ENCODE measurements at regions not wholly inside any gene's neighbourhood (a gene's known extent, or its start where the extent isn't known, plus 50 kb on each side); places are given as distances from the start of the nearest gene placed in this dataset.

DNA sequence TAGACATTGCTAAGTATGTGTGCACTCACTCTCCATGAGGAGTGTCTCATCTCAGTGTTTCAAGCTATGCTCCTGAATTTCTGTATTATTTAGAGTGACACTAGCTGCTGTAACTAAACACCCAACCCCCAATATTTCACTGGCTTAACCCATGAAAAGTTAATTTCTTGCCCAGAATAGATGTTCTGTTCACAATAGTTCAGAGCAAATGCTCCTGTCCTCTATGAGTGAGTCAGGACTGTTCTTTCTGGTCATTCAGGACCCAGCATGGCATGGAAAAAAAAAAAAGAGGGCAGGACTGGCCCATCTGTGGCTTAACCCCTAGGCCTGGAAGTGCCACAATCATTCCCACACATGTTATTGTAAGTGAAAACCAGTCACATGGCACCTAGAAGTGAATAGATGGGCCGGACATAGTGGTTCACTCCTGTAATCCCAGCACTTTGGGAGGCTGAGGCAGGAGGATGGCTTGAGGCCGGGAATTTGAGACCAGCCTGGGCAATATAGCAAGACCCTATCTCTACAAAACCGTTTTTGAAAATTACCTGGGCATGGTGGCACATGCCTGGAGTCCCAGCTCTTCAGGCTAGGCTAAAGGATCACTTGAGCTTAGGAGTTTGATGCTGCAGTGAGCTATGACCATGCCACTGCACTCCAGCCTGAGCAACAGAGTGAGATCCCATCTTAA is 663.6 kb downstream of the IRS1 start:
- DNase-seq, result no peak

- no peak for DNase-seq
Measured at GRCh38 chr2:226132323-226133215, 667.1 kb downstream of the IRS1 start.

GRCh38 chr2:226131299-226131784 is 668.3 kb downstream of the IRS1 start:
- no peak for DNase-seq

DNA sequence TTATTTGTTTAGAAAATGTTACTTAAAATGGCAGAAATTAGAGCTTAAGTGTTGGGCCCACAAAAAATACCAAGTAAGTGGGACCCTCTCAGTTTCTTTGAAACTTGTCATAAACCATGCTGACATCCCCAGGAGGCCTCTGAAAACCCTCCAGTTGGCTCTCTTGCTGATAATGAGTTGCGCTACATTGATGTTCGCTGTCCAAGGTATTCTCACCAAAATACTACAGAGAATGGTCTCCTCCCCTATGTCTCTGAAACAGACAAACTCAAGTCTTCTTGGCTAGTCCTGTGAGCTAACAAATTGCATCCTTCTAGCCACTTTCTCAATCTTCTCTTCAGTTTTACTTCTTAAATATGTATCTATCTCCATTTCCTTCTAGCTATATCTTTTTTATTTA is 669.4 kb downstream of the IRS1 start:
- no peak for DNase-seq

- DNase-seq, result no peak
Measured at GRCh38 chr2:226127682-226128081, 671.9 kb downstream of the IRS1 start.

DNA sequence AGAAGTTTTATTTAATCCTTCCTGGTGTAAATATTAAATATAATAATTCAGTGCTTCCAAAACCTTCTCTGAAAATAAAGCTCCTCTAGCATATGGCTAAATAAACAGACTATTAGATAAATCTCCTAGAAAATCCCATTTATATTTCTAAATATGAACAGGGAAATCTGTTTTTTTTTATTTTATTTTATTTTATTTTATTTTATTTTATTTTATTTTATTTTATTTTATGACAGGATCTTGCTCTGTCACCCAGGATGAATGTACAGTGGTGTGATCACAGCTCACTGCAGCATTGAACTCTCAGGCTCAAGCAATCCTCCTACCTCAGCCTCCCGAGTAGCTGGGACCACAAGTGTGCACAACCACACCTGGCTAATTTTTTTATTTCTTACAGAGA is 673.5 kb downstream of the IRS1 start:
- no peak for DNase-seq

- no peak for DNase-seq
Measured at GRCh38 chr2:226125176-226125883, 674.3 kb downstream of the IRS1 start.

DNA sequence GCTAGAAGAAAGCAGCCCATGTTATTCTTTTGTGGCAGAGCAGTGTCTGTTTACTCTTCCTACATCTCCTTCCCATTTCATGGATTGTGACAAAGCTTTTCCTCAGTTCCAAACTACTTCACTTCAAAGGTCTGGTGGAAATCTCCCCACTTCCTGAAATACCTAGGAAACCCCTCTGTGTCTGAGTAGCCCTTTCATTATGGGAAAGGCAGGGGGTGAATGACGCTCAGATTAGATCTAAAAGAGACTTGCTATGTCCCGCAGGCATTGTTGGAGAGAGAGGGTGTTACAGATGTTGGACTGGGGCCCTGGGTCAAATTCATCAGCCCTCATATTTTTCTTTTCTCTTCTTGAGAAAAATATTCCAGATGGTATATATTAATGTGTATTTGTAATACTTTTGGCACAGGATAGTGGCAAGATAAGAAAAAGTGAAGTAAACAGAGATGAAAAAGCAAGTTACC is 675.0 kb downstream of the IRS1 start:
- no peak for DNase-seq

- no peak for DNase-seq
Measured at GRCh38 chr2:226123300-226123699, 676.3 kb downstream of the IRS1 start.

DNA sequence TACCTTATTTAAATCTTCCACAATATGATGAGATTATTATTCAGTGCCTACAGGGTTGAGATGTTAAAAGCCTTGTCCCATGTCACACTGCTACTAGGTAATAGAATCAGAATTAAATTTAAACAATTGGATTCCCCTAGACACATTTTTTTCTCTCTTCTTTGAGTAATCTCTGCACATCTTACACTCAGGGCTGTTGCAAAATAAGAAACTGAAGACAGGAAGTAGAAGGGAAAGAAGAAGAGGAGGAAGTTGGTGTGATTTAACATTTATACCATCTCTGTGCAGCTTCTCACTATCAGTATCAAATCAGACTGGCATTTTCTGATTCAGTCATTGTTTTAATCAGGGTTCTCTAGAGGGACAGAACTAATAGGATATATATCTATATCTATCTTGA is 677.6 kb downstream of the IRS1 start:
- no peak for DNase-seq

- no peak for DNase-seq
Measured at GRCh38 chr2:226121046-226121738, 678.4 kb downstream of the IRS1 start.

- DNase-seq, result peak in 4 of 56 donors; percentile 0 to 4 (median 2)
Measured at GRCh38 chr2:226118471-226119429, 680.9 kb downstream of the IRS1 start.

- DNase-seq, result no peak
Measured at GRCh38 chr2:226117510-226118065, 682.0 kb downstream of the IRS1 start.

GRCh38 chr2:226116346-226116745 is 683.3 kb downstream of the IRS1 start:
- no peak for DNase-seq

DNA sequence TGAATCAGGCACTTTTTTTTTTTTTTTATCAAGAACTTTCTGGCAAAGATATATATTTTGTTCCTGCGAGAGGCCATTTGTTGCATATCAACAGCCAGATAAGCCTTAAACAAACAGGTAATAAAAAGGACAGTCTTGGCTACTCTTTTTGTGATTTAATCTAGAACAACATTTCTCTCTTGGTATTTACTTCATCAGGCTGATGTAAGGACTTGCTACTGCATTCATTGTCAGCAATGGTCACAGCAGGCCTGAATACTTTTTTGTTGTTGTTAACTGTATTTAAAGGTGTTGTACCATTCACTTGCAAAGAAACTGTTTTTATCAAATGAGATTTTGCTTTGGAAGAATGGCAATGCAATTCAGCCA is 683.8 kb downstream of the IRS1 start:
- DNase-seq, result no peak

DNA sequence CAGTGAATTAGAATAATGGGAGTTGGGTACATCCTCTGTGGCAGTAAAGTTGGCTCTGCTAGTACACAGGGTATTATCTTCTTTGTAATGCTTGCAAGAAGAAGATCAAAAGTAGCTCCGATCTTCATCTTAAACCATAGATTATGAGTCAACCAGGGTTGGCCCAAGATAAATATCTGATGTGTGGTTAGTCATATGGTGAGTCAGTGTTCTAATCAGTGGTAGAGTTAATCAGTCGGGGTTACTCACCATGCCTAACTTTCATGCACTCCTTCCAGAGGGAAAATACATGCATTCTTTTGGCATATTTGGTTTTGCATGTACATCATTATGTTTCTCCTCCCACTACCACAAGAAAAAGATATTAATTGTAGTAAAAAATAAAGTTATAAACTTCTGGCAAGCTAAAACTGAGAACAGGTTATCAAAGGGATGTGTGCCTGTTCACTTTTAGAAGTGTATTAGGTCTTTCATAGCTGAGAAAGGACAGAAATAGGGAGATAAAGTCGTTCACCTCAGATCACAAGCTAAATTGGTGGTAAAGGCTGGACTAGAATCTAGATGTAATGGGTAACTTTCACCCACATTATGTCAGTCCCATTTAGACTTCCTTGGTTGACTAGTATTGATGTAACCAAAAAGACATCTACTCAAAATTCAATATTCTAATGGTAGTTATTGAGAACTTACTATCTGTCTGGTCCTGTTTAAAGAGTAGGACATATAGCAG is 684.4 kb downstream of the IRS1 start:
- DNase-seq, result no peak

- no peak for DNase-seq
Measured at GRCh38 chr2:226114436-226114835, 685.2 kb downstream of the IRS1 start.

DNA sequence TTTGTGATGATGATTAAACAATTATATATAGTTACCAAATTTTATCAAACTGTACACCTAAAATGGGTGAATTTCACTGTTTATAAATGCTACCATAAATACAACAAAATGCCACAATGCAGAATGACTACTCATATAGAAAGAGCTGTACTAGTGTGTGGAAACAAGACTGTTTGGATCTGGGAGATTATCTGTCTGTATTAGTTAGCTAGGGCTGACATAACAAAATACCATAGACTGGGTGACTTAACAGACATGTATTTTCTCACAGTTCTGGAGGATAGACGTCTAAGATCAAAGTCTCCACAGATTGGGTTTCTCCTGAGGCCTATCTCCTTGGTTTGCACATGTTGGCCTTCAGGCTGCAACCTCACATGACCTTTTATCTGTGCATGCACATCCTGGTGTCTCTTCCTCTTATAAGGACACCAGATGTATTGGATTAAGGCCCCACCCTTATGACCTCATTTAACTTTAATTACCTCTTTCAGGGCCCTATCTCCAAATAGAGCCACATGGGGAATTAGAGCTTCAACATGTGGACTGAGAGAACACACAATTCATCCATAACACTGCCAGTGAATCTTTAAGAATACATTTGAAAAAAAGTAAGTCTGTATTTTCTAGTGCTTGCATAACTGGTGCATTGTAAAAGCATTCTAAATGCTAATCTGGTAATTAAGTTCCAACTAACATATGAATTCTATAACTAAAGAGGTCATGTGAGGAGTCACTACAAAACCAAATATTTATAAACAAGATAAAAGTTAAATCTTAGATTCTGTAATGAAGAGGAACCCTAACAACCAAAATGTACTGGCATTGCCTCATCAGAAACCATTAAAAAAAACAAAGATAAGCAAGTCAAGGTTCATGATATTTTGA is 699.6 kb downstream of the NYAP2 start:
- no peak for DNase-seq

Data from amygdala (tissue), 56 donors.